Astrocyte (in vitro differentiated cells and primary cell): ENCODE measurements at regions not wholly inside any gene's neighbourhood (a gene's known extent, or its start where the extent isn't known, plus 50 kb on each side); places are given as distances from the start of the nearest gene placed in this dataset.

Experiments
- EZH2 ChIP-seq: IDR thresholded peaks from 2 replicates; pipeline ENCODE4 v1.6.1; 2012; ENCODE audit warnings: mild to moderate bottlenecking, low read length, inconsistent platforms; ENCODE audit not compliant: insufficient read depth
- TF ChIP-seq, protein P1 (sequence below): IDR thresholded peaks from 2 replicates; pipeline ENCODE4 v1.5.1; 2011; ENCODE audit warnings: low read depth, mild to moderate bottlenecking, inconsistent platforms, low read length, moderate library complexity; ENCODE audit not compliant: insufficient read depth

DNA sequence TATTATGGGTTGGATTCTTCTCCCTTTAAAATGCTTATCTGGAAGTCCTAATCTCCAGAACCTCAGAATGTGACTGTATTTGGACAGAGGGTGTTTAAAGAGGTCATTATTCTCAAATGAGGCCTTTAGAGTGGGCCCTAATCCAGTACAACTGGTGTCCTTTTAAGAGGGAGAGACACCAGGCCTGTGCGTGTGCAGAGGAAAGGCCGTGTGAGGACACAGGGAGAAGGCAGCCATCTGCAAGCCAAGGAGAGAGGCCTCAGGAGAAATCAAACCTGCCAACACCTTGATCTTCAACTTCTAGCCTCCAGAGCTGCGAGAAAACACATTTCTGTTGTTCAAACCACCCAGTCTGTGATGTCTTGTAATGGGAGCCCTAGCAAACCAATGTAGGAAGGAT, 235.4 kb upstream of the MYO3A start:
- TF ChIP-seq, protein P1, sequence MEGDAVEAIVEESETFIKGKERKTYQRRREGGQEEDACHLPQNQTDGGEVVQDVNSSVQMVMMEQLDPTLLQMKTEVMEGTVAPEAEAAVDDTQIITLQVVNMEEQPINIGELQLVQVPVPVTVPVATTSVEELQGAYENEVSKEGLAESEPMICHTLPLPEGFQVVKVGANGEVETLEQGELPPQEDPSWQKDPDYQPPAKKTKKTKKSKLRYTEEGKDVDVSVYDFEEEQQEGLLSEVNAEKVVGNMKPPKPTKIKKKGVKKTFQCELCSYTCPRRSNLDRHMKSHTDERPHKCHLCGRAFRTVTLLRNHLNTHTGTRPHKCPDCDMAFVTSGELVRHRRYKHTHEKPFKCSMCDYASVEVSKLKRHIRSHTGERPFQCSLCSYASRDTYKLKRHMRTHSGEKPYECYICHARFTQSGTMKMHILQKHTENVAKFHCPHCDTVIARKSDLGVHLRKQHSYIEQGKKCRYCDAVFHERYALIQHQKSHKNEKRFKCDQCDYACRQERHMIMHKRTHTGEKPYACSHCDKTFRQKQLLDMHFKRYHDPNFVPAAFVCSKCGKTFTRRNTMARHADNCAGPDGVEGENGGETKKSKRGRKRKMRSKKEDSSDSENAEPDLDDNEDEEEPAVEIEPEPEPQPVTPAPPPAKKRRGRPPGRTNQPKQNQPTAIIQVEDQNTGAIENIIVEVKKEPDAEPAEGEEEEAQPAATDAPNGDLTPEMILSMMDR = no peak
- TF ChIP-seq EZH2 = no peak
